Fibroblast of peridontal ligament (primary cell): ENCODE measurements at regions not wholly inside any gene's neighbourhood (a gene's known extent, or its start where the extent isn't known, plus 50 kb on each side); places are given as distances from the start of the nearest gene placed in this dataset.

Experiments used
- DNase-seq: peaks from one replicate; pipeline ENCODE4 v3.0.0-alpha.2; 2010; ENCODE audit errors: extremely low read depth

DNA sequence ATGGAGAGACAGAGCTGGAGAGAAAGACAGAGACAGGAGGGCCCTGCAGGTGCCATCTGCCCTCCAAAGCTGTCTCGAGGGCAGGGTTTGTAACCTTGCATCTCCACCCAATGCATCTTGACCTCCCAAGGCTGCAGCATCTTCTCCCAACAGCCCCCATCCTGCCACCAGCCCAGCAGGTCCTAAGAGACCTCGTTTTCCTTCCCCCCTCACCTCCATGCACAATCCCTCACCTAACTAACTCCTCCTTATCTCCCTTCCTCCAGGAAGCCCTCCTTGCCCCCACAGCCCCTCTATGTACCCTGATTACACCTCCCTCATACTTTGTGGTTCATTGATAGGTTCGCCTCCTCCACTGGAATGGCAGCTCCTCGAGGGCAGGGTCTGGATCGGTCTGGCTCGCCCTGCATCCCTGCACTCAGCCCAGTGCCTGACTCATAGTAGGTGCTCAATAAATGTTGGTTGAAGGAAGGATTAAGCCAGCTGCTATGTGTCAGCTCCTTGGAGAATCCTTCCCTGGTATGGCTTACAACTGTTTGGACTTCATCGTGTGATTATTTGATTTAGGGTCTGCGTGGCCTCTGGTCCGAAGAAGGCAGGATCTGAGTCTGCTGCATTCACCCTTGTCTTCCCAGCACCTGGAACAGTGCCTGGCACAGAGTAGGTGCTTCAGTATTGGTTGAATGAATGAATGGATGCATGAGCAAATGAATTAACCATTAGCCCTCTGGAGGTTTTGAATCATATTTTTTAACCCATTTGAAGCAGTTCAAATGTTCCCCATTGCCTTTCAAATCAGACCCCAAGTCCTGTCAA is 105.6 kb upstream of the PTPN1 start:
- no peak for DNase-seq

DNA sequence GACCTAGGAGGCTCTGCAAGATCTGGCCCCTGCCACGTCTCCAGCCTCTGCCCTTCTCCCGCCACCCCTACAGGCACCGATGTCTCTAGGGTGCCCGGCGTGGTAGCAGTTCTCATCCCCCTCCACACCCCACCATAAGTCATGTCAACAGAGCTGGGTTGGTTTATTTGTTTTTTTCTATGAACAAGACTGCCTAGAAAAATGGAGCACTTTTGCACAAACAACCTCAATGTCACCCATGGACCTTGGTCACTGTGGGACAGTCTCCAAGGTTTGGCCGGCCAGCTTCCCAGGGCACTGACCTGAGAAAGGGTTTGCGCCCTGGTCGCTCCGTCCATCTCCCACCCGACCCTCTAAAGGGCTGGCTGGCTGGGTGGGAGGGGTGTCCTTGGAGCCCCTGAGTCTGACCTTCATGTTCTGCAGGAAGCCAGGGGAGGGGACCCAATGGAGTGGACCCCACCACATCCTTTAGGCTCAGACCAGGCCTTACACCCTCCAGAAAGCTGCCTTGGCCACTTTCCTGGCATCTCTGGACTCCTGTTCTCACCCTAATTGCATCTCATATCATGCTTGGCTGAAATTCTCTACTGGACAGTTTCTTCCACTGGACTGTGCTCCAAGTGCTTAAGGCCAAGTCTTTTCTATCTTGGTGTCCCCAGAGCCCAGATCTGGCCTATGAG is 104.8 kb upstream of the PTPN1 start:
- DNase-seq: no peak

GRCh38 chr20:50405915-50406609 is 104.1 kb upstream of the PTPN1 start:
- DNase-seq: no peak

DNA sequence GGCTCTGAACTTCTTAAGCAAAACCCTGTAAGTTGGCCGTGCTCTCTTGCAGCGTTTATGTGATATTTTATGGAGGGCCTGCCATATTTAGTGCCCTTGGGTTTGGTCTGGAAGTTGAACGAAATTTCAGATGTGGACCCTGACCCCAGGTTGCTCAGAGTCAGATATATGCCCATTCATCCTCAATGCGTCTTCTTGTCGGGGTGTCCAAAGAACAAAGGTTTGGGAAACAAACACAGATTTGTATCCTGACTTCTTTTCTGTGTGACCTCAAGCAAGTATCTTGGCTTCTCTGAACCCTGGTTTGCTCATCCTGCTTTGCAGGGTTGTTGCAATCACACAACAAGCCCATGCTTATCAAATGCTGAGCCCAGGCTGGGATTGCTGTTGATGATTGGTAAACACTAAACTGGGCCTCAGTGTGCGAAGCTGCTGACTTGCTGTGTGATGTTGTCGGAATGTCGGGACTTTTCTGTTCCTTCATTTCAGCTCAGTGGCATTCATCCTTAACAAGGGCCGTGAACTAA is 103.5 kb upstream of the PTPN1 start:
- no peak for DNase-seq

DNA sequence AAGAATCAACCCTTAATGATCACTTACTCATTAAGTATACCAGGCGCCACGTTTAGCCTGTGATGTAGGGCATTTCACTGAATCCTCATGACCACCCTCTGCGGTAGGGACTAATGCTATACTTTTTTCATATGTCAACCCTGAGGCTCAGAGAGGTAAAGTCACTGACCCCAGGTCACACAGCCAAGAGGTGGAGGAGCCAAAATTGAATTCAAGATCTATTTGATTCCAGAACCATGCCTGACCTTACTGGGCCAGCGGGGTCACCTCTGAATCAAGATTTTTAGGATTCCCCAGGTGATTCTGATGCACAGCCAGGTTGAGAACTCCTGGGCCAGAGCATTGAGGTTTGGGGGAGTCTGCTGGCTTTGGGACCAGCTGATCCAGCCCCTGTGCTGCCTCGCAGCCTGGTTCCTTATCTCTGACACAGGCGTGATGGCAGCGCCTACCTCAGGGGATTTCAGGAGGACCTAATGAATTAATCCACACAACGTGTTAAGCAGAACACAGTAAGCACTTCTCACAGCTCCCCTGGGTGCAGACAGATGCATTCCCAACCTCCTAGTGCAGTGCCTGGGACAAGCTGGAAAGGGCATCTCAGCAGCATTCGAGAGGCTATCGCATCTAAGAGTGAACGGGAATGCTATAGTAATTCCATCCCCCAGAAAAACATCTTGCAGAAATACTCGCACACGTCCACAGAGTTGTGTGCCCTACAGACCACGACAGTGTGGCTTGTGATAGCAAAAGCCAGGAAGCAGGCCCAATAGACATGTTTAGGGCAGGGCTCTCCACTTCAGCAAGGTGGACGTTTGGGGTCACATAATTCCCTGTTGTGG is 101.4 kb upstream of the PTPN1 start:
- DNase-seq: no peak

GRCh38 chr20:50409495-50409894 is 100.7 kb upstream of the PTPN1 start:
- DNase-seq: peak; percentile 68

- no peak for DNase-seq
These were observed 99.8 kb upstream of the PTPN1 start for GRCh38 chr20:50410343-50410742.

GRCh38 chr20:50412069-50412468 is 98.1 kb upstream of the PTPN1 start:
- DNase-seq: no peak

GRCh38 chr20:50412499-50412898 is 97.7 kb upstream of the PTPN1 start:
- no peak for DNase-seq

- DNase-seq: no peak
These were observed 97.1 kb upstream of the PTPN1 start for GRCh38 chr20:50413088-50413500.

DNA sequence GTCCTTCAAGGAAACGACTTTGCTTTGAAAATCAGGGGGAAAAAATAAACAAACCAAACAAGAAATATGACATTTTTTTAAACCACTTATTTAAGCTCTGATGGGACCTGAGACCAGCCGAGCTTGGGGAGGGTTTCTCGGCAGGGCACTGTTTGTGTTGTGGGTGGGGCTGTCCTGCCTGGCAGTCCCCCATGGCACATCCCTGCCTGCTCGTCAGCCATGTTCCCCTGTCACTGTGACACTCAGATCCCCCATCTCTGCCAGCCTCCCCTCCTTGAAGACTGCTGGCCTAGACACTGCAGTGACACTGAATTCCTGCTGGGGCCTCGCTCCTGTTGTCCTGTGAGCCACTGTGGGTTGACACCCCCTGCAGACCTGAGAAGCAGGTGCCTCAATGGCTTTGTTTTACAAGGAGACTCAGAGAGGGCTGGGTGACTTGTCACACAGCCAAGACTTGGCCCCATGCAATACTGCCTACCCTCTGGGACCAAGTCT is 95.1 kb upstream of the PTPN1 start:
- no peak for DNase-seq

- peak; percentile 88 for DNase-seq
These were observed 94.5 kb upstream of the PTPN1 start for GRCh38 chr20:50415516-50416268.

GRCh38 chr20:50416269-50417022 is 93.7 kb upstream of the PTPN1 start:
- DNase-seq: no peak

DNA sequence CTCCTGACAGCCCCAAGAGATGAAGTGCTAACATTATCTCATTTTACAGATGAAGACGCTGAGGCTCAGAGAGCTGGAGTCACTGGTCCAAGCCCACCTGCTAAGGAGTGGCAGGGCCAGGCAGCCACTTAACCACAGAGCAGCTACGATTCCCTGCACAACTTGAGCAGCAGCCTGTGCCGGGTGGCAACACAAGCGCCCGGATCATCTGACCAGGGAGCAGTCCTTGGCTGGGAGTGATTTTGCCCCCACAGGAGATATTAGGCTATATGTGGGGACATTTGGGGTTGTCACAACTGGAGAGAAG is 93.2 kb upstream of the PTPN1 start:
- DNase-seq: no peak

GRCh38 chr20:50417484-50418235 is 92.5 kb upstream of the PTPN1 start:
- DNase-seq: no peak

GRCh38 chr20:50418890-50419642 is 91.1 kb upstream of the PTPN1 start:
- no peak for DNase-seq

DNA sequence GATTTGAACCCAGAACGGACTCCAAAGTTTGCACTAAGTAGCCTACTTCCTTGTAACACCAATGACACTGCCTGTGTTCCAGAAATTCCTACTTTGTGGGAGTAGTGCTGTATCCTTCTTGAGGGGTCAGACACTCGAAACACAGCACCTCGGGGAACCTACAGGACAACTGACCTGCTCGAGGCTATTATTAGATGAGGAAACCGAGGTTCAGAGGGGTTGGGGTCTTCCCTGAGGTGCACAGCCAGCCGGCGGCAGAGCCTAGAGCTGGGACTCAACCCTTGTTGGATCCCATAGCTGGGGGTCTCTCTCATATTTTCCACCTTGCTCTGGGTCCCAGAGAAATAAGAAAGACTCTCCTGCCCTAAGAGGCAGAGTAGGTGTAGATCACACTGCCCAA is 89.8 kb upstream of the PTPN1 start:
- DNase-seq: no peak
